Panc1 (cell line): ENCODE measurements at regions not wholly inside any gene's neighbourhood (a gene's known extent, or its start where the extent isn't known, plus 50 kb on each side); places are given as distances from the start of the nearest gene placed in this dataset.

Source experiments
- ATAC-seq: fragments of 200-7000 bp; cut with Tn5 transposase; 2 replicates; pipeline ENCODE4 v1.9.1; 2020; ENCODE audit warnings: mild to moderate bottlenecking, moderate library complexity
- BruUV-seq: library from RNA; stranded (reverse); fragments of 400-500 nt; replicated peaks from 2 replicates; lab custom pipeline; 2021; lab: Mats Ljungman, UMichigan
- CTCF ChIA-PET: fragments of 300-600 bp; sonication (Branson Sonifier 250); formaldehyde crosslinking; loops from one replicate; lab custom pipeline; 2022; ENCODE audit warnings: antibody characterized with exemption; lab: Charles Lee
- POLR2A ChIA-PET: fragments of 300-600 bp; sonication (Branson Sonifier 250); formaldehyde crosslinking; loops from one replicate; lab custom pipeline; 2022; ENCODE audit warnings: antibody characterized with exemption; lab: Charles Lee
- DNase-seq: peaks from one replicate; pipeline ENCODE4 v3.0.0-alpha.2; 2010; ENCODE audit warnings: low read depth, low spot score
- H3K27ac ChIP-seq: 2 replicates; pipeline ENCODE4 v1.5.1; 2011; ENCODE audit warnings: mild to moderate bottlenecking, low read length, inconsistent platforms
- H3K27me3 ChIP-seq: fragments of 200-500 bp; sonication (Bioruptor generic); 2 replicates; pipeline ENCODE4 v1.6.0; 2014; ENCODE audit warnings: low read length, inconsistent platforms; ENCODE audit not compliant: control insufficient read depth, insufficient read depth
- H3K36me3 ChIP-seq: fragments of 200-500 bp; sonication (Bioruptor generic); 2 replicates; pipeline ENCODE4 v1.5.1; 2014; ENCODE audit warnings: inconsistent platforms, mild to moderate bottlenecking, low read length, moderate library complexity; ENCODE audit not compliant: control insufficient read depth, insufficient read depth
- H3K4me1 ChIP-seq: 2 replicates; pipeline ENCODE4 v1.5.1; 2011; ENCODE audit warnings: inconsistent platforms, mild to moderate bottlenecking, low read length, moderate library complexity; ENCODE audit not compliant: control insufficient read depth, insufficient read depth
- H3K4me3 ChIP-seq, 2 experiments: 2 replicates each; pipeline ENCODE4 v1.5.1; 2011 to 2012; ENCODE audit warnings: low read depth in 2 of 2, low read length in 2 of 2, mild to moderate bottlenecking in 2 of 2, inconsistent platforms in 1 of 2, moderate library complexity in 1 of 2
- H3K9me3 ChIP-seq: fragments of 200-500 bp; sonication (Bioruptor generic); 2 replicates; pipeline ENCODE4 v1.5.1; 2014; ENCODE audit warnings: low read depth, mild to moderate bottlenecking, inconsistent platforms, low read length, moderate library complexity; ENCODE audit not compliant: control insufficient read depth, insufficient read depth
- CTCF ChIP-seq: fragments of 450-650 bp; IDR thresholded peaks from 2 replicates; pipeline ENCODE4 v1.5.1; 2017; ENCODE audit warnings: mild to moderate bottlenecking
- POLR2AphosphoS5 ChIP-seq: IDR thresholded peaks from 2 replicates; pipeline ENCODE4 v1.6.1; 2012; ENCODE audit warnings: mild to moderate bottlenecking, low read depth, low read length, moderate library complexity
- REST ChIP-seq, 2 experiments: IDR thresholded peaks; 2 replicates each; pipeline ENCODE4 v1.6.1; 2011 to 2012; ENCODE audit warnings: low read depth in 2 of 2, control low read depth in 1 of 2, low read length in 1 of 2, mild to moderate bottlenecking in 1 of 2, moderate library complexity in 1 of 2; ENCODE audit not compliant: insufficient read depth in 1 of 2
- SIN3A ChIP-seq: IDR thresholded peaks from 2 replicates; pipeline ENCODE4 v1.6.1; 2012; ENCODE audit warnings: low read depth, mild to moderate bottlenecking, low read length, moderate library complexity, borderline replicate concordance; ENCODE audit not compliant: insufficient read depth
- TCF7L2 ChIP-seq: IDR thresholded peaks from 2 replicates; pipeline ENCODE4 v1.6.1; 2011; ENCODE audit warnings: mild to moderate bottlenecking, low read depth, low read length, inconsistent platforms
- in situ Hi-C: cut with HindIII; loops from 2 replicates; pipeline ENCODE4 v1.10.0; 2016; ENCODE audit warnings: low sequenced_read_pairs, low pct_unique_long_range_greater_than_20kb
- intact Hi-C: fragments of 100-400 bp; cut with micrococcal nuclease; formaldehyde crosslinking; loops from one replicate; pipeline ENCODE4 v1.10.0; 2022; ENCODE audit not compliant: unreplicated experiment

- in situ Hi-C loops = no loop called here
- H3K36me3 ChIP-seq = no peaks in the 10 kb centered on the region
- CTCF ChIA-PET = no interaction called here
- POLR2A ChIA-PET = no interaction called here
- no peaks in the 10 kb centered on the region for H3K4me1 ChIP-seq
- no peak overlapping the region for H3K27ac ChIP-seq
- ATAC-seq (no peak), DNase-seq (no peak)
- H3K27me3 ChIP-seq = no peaks in the 10 kb centered on the region
- no peaks in the 10 kb centered on the region for H3K9me3 ChIP-seq
- intact Hi-C loops = loop anchor here (5.0 kb wide), 1 partner anchor 266 kb away; no protein-coding TSS in a partner anchor
- no peak overlapping the region for H3K4me3 ChIP-seq
- no TSS peak for BruUV-seq
- TF ChIP-seq TCF7L2 (no peak), POLR2AphosphoS5 (no peak), REST (IDR thresholded peaks at IDR 0.05; ENCODE audit: insufficient read depth in 1 of 2, low read depth in 2 of 2, low read length in 1 of 2) (no peak), SIN3A (no peak), CTCF (no peak)
Observed at GRCh38 chr1:110788673-110789072, 84.3 kb upstream of the CD53 start.

GRCh38 chr1:110787328-110788071 is 85.4 kb upstream of the CD53 start:
- BruUV-seq = no TSS peak
- ChIA-PET CTCF (no interaction called here), POLR2A (no interaction called here)
- no peaks in the 10 kb centered on the region for H3K4me1 ChIP-seq
- H3K27me3 ChIP-seq = no peaks in the 10 kb centered on the region
- ATAC-seq = no peak
- H3K27ac ChIP-seq = no peak overlapping the region
- intact Hi-C loops = loop anchor here (5.0 kb wide), 1 partner anchor 265 kb away; no protein-coding TSS in a partner anchor
- in situ Hi-C loops = no loop called here
- no peaks in the 10 kb centered on the region for H3K36me3 ChIP-seq
- H3K4me3 ChIP-seq = no peak overlapping the region
- no peaks in the 10 kb centered on the region for H3K9me3 ChIP-seq
- DNase-seq = no peak
- TF ChIP-seq REST (IDR thresholded peaks at IDR 0.05; ENCODE audit: insufficient read depth in 1 of 2, low read depth in 2 of 2, low read length in 1 of 2) (no peak), TCF7L2 (no peak), SIN3A (no peak)
